ENCODE measurements at regions not wholly inside any gene's neighbourhood (a gene's known extent, or its start where the extent isn't known, plus 50 kb on each side); places are given as distances from the start of the nearest gene placed in this dataset.
"Not testable (repeated sequence)": the region's sequence is repeated elsewhere in the genome, so short reads cannot be mapped to it uniquely, and the experiment has no call there.

- TF ChIP-seq POLR2A (IDR thresholded peaks at IDR 0.05); POLR2AphosphoS5 (IDR thresholded peaks at IDR 0.05; ENCODE audit: insufficient read depth in 1 of 2, low read depth in 1 of 2): not testable (repeated sequence)
Observed at GRCh38 chr6:15164855-15165254, 81.0 kb upstream of the JARID2 start.
